ENCODE measurements at regions not wholly inside any gene's neighbourhood (a gene's known extent, or its start where the extent isn't known, plus 50 kb on each side); places are given as distances from the start of the nearest gene placed in this dataset.

GRCh38 chr7:156493942-156494341 is 146.6 kb upstream of the RNF32 start:
- DNase-seq (ENCODE audit: low read depth), result no peak
- no peak overlapping the region for H3K4me3 ChIP-seq (ENCODE audit: low read depth, low read length)

GRCh38 chr7:156492170-156492569 is 148.4 kb upstream of the RNF32 start:
- no peak overlapping the region for H3K4me3 ChIP-seq (ENCODE audit: low read depth, low read length)
- no peak for DNase-seq (ENCODE audit: low read depth)

GRCh38 chr7:156491435-156491834 is 149.1 kb upstream of the RNF32 start:
- DNase-seq (ENCODE audit: low read depth), result no peak
- no peak overlapping the region for H3K4me3 ChIP-seq (ENCODE audit: low read depth, low read length)

GRCh38 chr7:156490021-156490800 is 150.4 kb upstream of the RNF32 start:
- no peak for DNase-seq (ENCODE audit: low read depth)
- H3K4me3 ChIP-seq (ENCODE audit: low read depth, low read length), result no peak overlapping the region

GRCh38 chr7:156487811-156488533 is 152.6 kb upstream of the RNF32 start:
- H3K4me3 ChIP-seq (ENCODE audit: low read depth, low read length), result no peak overlapping the region
- no peak for DNase-seq (ENCODE audit: low read depth)

- no peak overlapping the region for H3K4me3 ChIP-seq (ENCODE audit: low read depth, low read length)
- DNase-seq (ENCODE audit: low read depth), result no peak
Measured at GRCh38 chr7:156480671-156481070, 159.9 kb upstream of the RNF32 start.

- no peak for DNase-seq (ENCODE audit: low read depth)
- no peak overlapping the region for H3K4me3 ChIP-seq (ENCODE audit: low read depth, low read length)
Measured at GRCh38 chr7:156479596-156479995, 161.0 kb upstream of the RNF32 start.

- no peak overlapping the region for H3K4me3 ChIP-seq (ENCODE audit: low read depth, low read length)
- DNase-seq (ENCODE audit: low read depth), result no peak
Measured at GRCh38 chr7:156478486-156478885, 162.1 kb upstream of the RNF32 start.

- no peak for DNase-seq (ENCODE audit: low read depth)
- no peak overlapping the region for H3K4me3 ChIP-seq (ENCODE audit: low read depth, low read length)
Measured at GRCh38 chr7:156475666-156476065, 164.9 kb upstream of the RNF32 start.

- H3K4me3 ChIP-seq (ENCODE audit: low read depth, low read length), result no peak overlapping the region
- DNase-seq (ENCODE audit: low read depth), result no peak
Measured at GRCh38 chr7:156475179-156475578, 165.4 kb upstream of the RNF32 start.

GRCh38 chr7:156474241-156474743 is 166.3 kb upstream of the RNF32 start:
- H3K4me3 ChIP-seq (ENCODE audit: low read depth, low read length), result no peak overlapping the region
- no peak for DNase-seq (ENCODE audit: low read depth)

GRCh38 chr7:156473476-156474240 is 166.9 kb upstream of the RNF32 start:
- no peak overlapping the region for H3K4me3 ChIP-seq (ENCODE audit: low read depth, low read length)
- no peak for DNase-seq (ENCODE audit: low read depth)

- DNase-seq (ENCODE audit: low read depth), result no peak
- no peak overlapping the region for H3K4me3 ChIP-seq (ENCODE audit: low read depth, low read length)
Measured at GRCh38 chr7:156472267-156472666, 168.3 kb upstream of the RNF32 start.

GRCh38 chr7:156470399-156471320 is 169.9 kb upstream of the RNF32 start:
- no peak for DNase-seq (ENCODE audit: low read depth)
- H3K4me3 ChIP-seq (ENCODE audit: low read depth, low read length), result no peak overlapping the region

GRCh38 chr7:156466955-156467625 is 173.5 kb upstream of the RNF32 start:
- no peak overlapping the region for H3K4me3 ChIP-seq (ENCODE audit: low read depth, low read length)
- no peak for DNase-seq (ENCODE audit: low read depth)

- DNase-seq (ENCODE audit: low read depth), result no peak
- no peak overlapping the region for H3K4me3 ChIP-seq (ENCODE audit: low read depth, low read length)
Measured at GRCh38 chr7:156466272-156466671, 174.3 kb upstream of the RNF32 start.

GRCh38 chr7:156465186-156465585 is 175.4 kb upstream of the RNF32 start:
- no peak for DNase-seq (ENCODE audit: low read depth)
- no peak overlapping the region for H3K4me3 ChIP-seq (ENCODE audit: low read depth, low read length)

- DNase-seq (ENCODE audit: low read depth), result no peak
- H3K4me3 ChIP-seq (ENCODE audit: low read depth, low read length), result no peak overlapping the region
Measured at GRCh38 chr7:156464339-156464738, 176.2 kb upstream of the RNF32 start.

GRCh38 chr7:156463280-156463679 is 177.3 kb upstream of the RNF32 start:
- no peak for DNase-seq (ENCODE audit: low read depth)
- H3K4me3 ChIP-seq (ENCODE audit: low read depth, low read length), result no peak overlapping the region
